HepG2 (cell line): ENCODE measurements at regions not wholly inside any gene's neighbourhood (a gene's known extent, or its start where the extent isn't known, plus 50 kb on each side); places are given as distances from the start of the nearest gene placed in this dataset.

Experiments used
- ATAC-seq: fragments of 200-7000 bp; cut with Tn5 transposase; 3 replicates; pipeline ENCODE4 v1.9.1; 2020; ENCODE audit warnings: mild to moderate bottlenecking, moderate library complexity
- BruUV-seq: library from RNA; stranded (reverse); fragments of 400-500 nt; replicated peaks from 2 replicates; lab custom pipeline; 2021; lab: Mats Ljungman, UMichigan
- CTCF ChIA-PET: fragments of 300-600 bp; formaldehyde crosslinking; extraction: SDS; loops from one replicate; lab custom pipeline; 2021; ENCODE audit warnings: low total read pairs, inconsistent platforms, low intra/inter-chr PET ratio; lab: Yijun Ruan, JAX
- POLR2A ChIA-PET: fragments of 350-600 bp; sonication (Branson Sonifier 250); formaldehyde crosslinking; loops from one replicate; lab custom pipeline; 2020; ENCODE audit warnings: antibody characterized with exemption, inconsistent platforms; lab: Yijun Ruan, JAX
- DNase-seq: peaks from one replicate; pipeline ENCODE4 v3.0.0-alpha.2; 2015; ENCODE audit warnings: low spot score
- FAIRE-seq: peaks from 3 replicates; lab custom pipeline; 2011; peaks lifted over from hg19 to GRCh38; lab: Jason Lieb, UNC
- H2AFZ ChIP-seq: one replicate; pipeline ENCODE4 v1.6.1; 2011; ENCODE audit warnings: low read length, inconsistent platforms
- H3K27ac ChIP-seq: fragments of 300-600 bp; 3 replicates; pipeline ENCODE4 v1.8.0; 2011; ENCODE audit warnings: mixed run types, mild to moderate bottlenecking, mixed read lengths, low read length, inconsistent platforms; ENCODE audit not compliant: insufficient read depth; ENCODE audit errors: extremely low read length
- H3K27me3 ChIP-seq, 2 experiments: fragments of 200-600 bp in 1 of 2; 2 replicates in 1 of 2; 3 replicates in 1 of 2; pipeline versions ENCODE4 v1.6.0 to v1.8.0; 2011; ENCODE audit warnings: low read length in 2 of 2, mild to moderate bottlenecking in 2 of 2, moderate library complexity in 2 of 2, inconsistent platforms in 1 of 2; ENCODE audit not compliant: insufficient read depth in 2 of 2, control insufficient read depth in 1 of 2
- H3K36me3 ChIP-seq, 2 experiments: fragments of 200-600 bp in 1 of 2; replicated peaks in 1 of 2; 2 replicates in 1 of 2; 3 replicates in 1 of 2; pipeline versions ENCODE4 v1.5.1 to v1.8.0; 2011; ENCODE audit warnings: low read length in 2 of 2, inconsistent platforms in 1 of 2; ENCODE audit not compliant: insufficient read depth in 2 of 2, control insufficient read depth in 1 of 2
- H3K4me1 ChIP-seq: 2 replicates; pipeline ENCODE4 v1.5.1; 2012; ENCODE audit warnings: low read length, inconsistent platforms; ENCODE audit not compliant: insufficient read depth
- H3K4me2 ChIP-seq: 2 replicates; pipeline ENCODE4 v1.6.0; 2011; ENCODE audit warnings: low read depth, low read length, inconsistent platforms
- H3K4me3 ChIP-seq, 3 experiments: fragments of 200-600 bp in 1 of 3; sonication (generic), shearing (Covaris generic) in 1 of 3; replicated peaks in 1 of 3; 2 replicates each; pipeline ENCODE4 v1.5.1; 2011 to 2016; ENCODE audit warnings: low read length in 3 of 3, inconsistent platforms in 2 of 3, low read depth in 2 of 3, mild to moderate bottlenecking in 2 of 3, control low read depth in 1 of 3, mixed read lengths in 1 of 3; ENCODE audit not compliant: insufficient read depth in 1 of 3
- H3K79me2 ChIP-seq: one replicate; pipeline ENCODE4 v1.6.1; 2011; ENCODE audit warnings: low read length, inconsistent platforms; ENCODE audit not compliant: insufficient read depth
- H3K9ac ChIP-seq: 2 replicates; pipeline ENCODE4 v1.6.0; 2011; ENCODE audit warnings: mild to moderate bottlenecking, low read depth, low read length, inconsistent platforms; ENCODE audit not compliant: insufficient read depth
- H3K9me3 ChIP-seq: 2 replicates; pipeline ENCODE4 v1.5.1; 2012; ENCODE audit warnings: mild to moderate bottlenecking, low read length
- H4K20me1 ChIP-seq: 2 replicates; pipeline ENCODE4 v1.6.0; 2011; ENCODE audit warnings: inconsistent platforms, mild to moderate bottlenecking, low read length, moderate library complexity; ENCODE audit not compliant: insufficient read depth
- ATRX ChIP-seq: sonication (generic); formaldehyde crosslinking; IDR thresholded peaks from 2 replicates; pipeline ENCODE4 v1.4.0; 2020; ENCODE audit warnings: missing genetic modification reagents, borderline replicate concordance
- CBX1 ChIP-seq: IDR thresholded peaks from one replicate; pipeline ENCODE4 v1.6.1; 2016; ENCODE audit warnings: antibody characterized with exemption, low read depth
- IKZF4 ChIP-seq: sonication (generic); formaldehyde crosslinking; IDR thresholded peaks from 2 replicates; pipeline ENCODE4 v1.5.1; 2020; ENCODE audit warnings: borderline replicate concordance, mild to moderate bottlenecking, low read depth, missing genetic modification reagents; ENCODE audit errors: not compliant biosample characterization
- KDM5B ChIP-seq: sonication (generic); formaldehyde crosslinking; IDR thresholded peaks from 2 replicates; pipeline ENCODE4 v1.4.0; 2020; ENCODE audit warnings: missing genetic modification reagents, mild to moderate bottlenecking, borderline replicate concordance
- PBX3 ChIP-seq: sonication (generic); formaldehyde crosslinking; IDR thresholded peaks from 2 replicates; pipeline ENCODE4 v1.8.1; 2023; ENCODE audit warnings: missing genetic modification reagents, inconsistent platforms, borderline replicate concordance
- PHF21A ChIP-seq: sonication (generic); formaldehyde crosslinking; IDR thresholded peaks from 2 replicates; pipeline ENCODE4 v1.5.0; 2020; ENCODE audit warnings: mild to moderate bottlenecking, missing genetic modification reagents
- RCOR2 ChIP-seq: IDR thresholded peaks from 2 replicates; pipeline ENCODE4 v1.6.1; 2016; ENCODE audit warnings: missing biosample characterization, missing genetic modification reagents
- RERE ChIP-seq: IDR thresholded peaks from 2 replicates; pipeline ENCODE4 v1.6.1; 2016; ENCODE audit warnings: low read depth, missing genetic modification reagents, missing compliant biosample characterization
- RORA ChIP-seq: sonication (generic); formaldehyde crosslinking; IDR thresholded peaks from 2 replicates; pipeline ENCODE4 v1.5.0; 2020; ENCODE audit warnings: mild to moderate bottlenecking, missing genetic modification reagents, moderate library complexity
- TEAD3 ChIP-seq: optimal IDR thresholded peaks from 2 replicates; pipeline ENCODE3; 2016; ENCODE audit warnings: borderline replicate concordance
- TOPORS ChIP-seq: sonication (generic); formaldehyde crosslinking; IDR thresholded peaks from 2 replicates; pipeline ENCODE4 v1.8.0; 2023; ENCODE audit warnings: mild to moderate bottlenecking, missing genetic modification reagents
- ZNF350 ChIP-seq: sonication (generic); formaldehyde crosslinking; IDR thresholded peaks from 2 replicates; pipeline ENCODE4 v1.4.0; 2020; ENCODE audit warnings: mild to moderate bottlenecking, low read depth, missing genetic modification reagents, borderline replicate concordance
- ZNF510 ChIP-seq: sonication (generic); formaldehyde crosslinking; IDR thresholded peaks from 2 replicates; pipeline ENCODE4 v1.4.0; 2020; ENCODE audit warnings: low read depth, mild to moderate bottlenecking, missing genetic modification reagents
- ZNF776 ChIP-seq: sonication (generic); formaldehyde crosslinking; IDR thresholded peaks from 2 replicates; pipeline ENCODE4 v1.4.0; 2020; ENCODE audit warnings: mild to moderate bottlenecking, missing genetic modification reagents
- ZXDC ChIP-seq: sonication (generic); formaldehyde crosslinking; IDR thresholded peaks from 2 replicates; pipeline ENCODE4 v1.5.0; 2020; ENCODE audit warnings: mild to moderate bottlenecking, missing genetic modification reagents
- WGBS: methylation state at CpG from one replicate; pipeline ENCODE4 v1.1.6; 2017; ENCODE audit warnings: low lambda C conversion rate; 5-methylcytosine and 5-hydroxymethylcytosine counted together
- in situ Hi-C: cut with HindIII; loops from 2 replicates; pipeline ENCODE4 v1.10.0; 2017; ENCODE audit warnings: low pct_unique_long_range_greater_than_20kb; ENCODE audit not compliant: extremely low pct_ligation_motif_present
- intact Hi-C: fragments of 100-400 bp; cut with micrococcal nuclease; formaldehyde crosslinking; loops from one replicate; pipeline ENCODE4 v1.10.0; 2022; ENCODE audit not compliant: unreplicated experiment

- no peak overlapping the region for H3K9ac ChIP-seq
- ATAC-seq (no peak), DNase-seq (no peak), FAIRE-seq (no peak)
- POLR2A ChIA-PET, result no interaction called here
- no peaks in the 10 kb centered on the region for H4K20me1 ChIP-seq
- H3K4me3 ChIP-seq, result no peak overlapping the region
- no peak overlapping the region for H3K4me2 ChIP-seq
- no peaks in the 10 kb centered on the region for H3K9me3 ChIP-seq
- in situ Hi-C loops (no loop called here), intact Hi-C loops (no loop called here)
- H3K27me3 ChIP-seq, result no peaks in the 10 kb centered on the region
- H3K36me3 ChIP-seq, result no peaks in the 10 kb centered on the region
- H2AFZ ChIP-seq, result no peak overlapping the region
- WGBS, result 0% methylated on average over 2 of the region's 2 CpGs
- no peak overlapping the region for H3K27ac ChIP-seq
- no peaks in the 10 kb centered on the region for H3K4me1 ChIP-seq
- CTCF ChIA-PET, result no interaction called here
- no peaks in the 10 kb centered on the region for H3K79me2 ChIP-seq
- BruUV-seq, result no TSS peak
- TF ChIP-seq RCOR2 (no peak), PBX3 (CRISPR knock-in tag) (no peak), KDM5B (no peak), IKZF4 (CRISPR knock-in tag) (no peak), TEAD3 (CRISPR knock-in tag) (no peak), CBX1 (no peak), ZNF350 (CRISPR knock-in tag) (no peak), RERE (CRISPR knock-in tag) (no peak), ZNF510 (CRISPR knock-in tag) (no peak), PHF21A (CRISPR knock-in tag) (no peak), ATRX (CRISPR knock-in tag) (no peak), ZXDC (CRISPR knock-in tag) (no peak), TOPORS (CRISPR knock-in tag) (no peak), ZNF776 (CRISPR knock-in tag) (no peak), RORA (no peak)
Observed at GRCh38 chr5:89698028-89698427, 711.5 kb downstream of the CETN3 start.
